GM12878 (cell line): ENCODE measurements at regions not wholly inside any gene's neighbourhood (a gene's known extent, or its start where the extent isn't known, plus 50 kb on each side); places are given as distances from the start of the nearest gene placed in this dataset.

Experiments
- CHD4 ChIP-seq: fragments of 200-600 bp; sonication (generic); IDR thresholded peaks from 2 replicates; pipeline ENCODE4 v1.6.1; 2016; ENCODE audit warnings: mild to moderate bottlenecking
- CREB1 ChIP-seq: IDR thresholded peaks from 2 replicates; pipeline ENCODE4 v1.6.1; 2012; ENCODE audit warnings: low read depth, mild to moderate bottlenecking, inconsistent platforms
- IKZF1 ChIP-seq: fragments of 450-650 bp; conservative IDR thresholded peaks from 2 replicates; pipeline ENCODE4 v1.6.1; 2017; ENCODE audit warnings: antibody characterized with exemption, mild to moderate bottlenecking
- IKZF2 ChIP-seq, 2 experiments: fragments of 450-650 bp; IDR thresholded peaks; 2 replicates each; pipeline ENCODE4 v1.6.1; 2017; ENCODE audit warnings: mild to moderate bottlenecking in 2 of 2, moderate library complexity in 2 of 2
- MEF2B ChIP-seq: fragments of 450-650 bp; IDR thresholded peaks from 2 replicates; pipeline ENCODE4 v1.6.1; 2018; ENCODE audit warnings: mild to moderate bottlenecking, moderate library complexity; ENCODE audit not compliant: partially characterized antibody, poor library complexity, severe bottlenecking
- MYB ChIP-seq: fragments of 150-350 bp; IDR thresholded peaks from 2 replicates; pipeline ENCODE4 v1.6.1; 2014; ENCODE audit warnings: mild to moderate bottlenecking, low read depth, low read length, borderline replicate concordance
- NFYA ChIP-seq: IDR thresholded peaks from 2 replicates; pipeline ENCODE4 v1.6.1; 2011; ENCODE audit warnings: low read depth, mild to moderate bottlenecking, low read length, improper control_type of control experiment, borderline replicate concordance
- PML ChIP-seq: IDR thresholded peaks from 2 replicates; pipeline ENCODE4 v1.6.1; 2012; ENCODE audit warnings: low read length, inconsistent platforms
- POLR2A ChIP-seq: IDR thresholded peaks from 2 replicates; pipeline ENCODE4 v1.6.1; 2011; ENCODE audit warnings: low read depth, mild to moderate bottlenecking, low read length
- POU2F2 ChIP-seq: IDR thresholded peaks from 3 replicates; pipeline ENCODE4 v1.6.1; 2011; ENCODE audit warnings: low read depth, mild to moderate bottlenecking, low read length, borderline replicate concordance
- SIN3A ChIP-seq: IDR thresholded peaks from 2 replicates; pipeline ENCODE4 v1.6.1; 2012; ENCODE audit warnings: low read depth, low read length, improper control_type of control experiment
- SPI1 ChIP-seq: IDR thresholded peaks from 2 replicates; pipeline ENCODE4 v1.6.1; 2011; ENCODE audit warnings: low read depth, mild to moderate bottlenecking, low read length, moderate library complexity, borderline replicate concordance; ENCODE audit not compliant: insufficient read depth
- TBL1XR1 ChIP-seq: IDR thresholded peaks from 2 replicates; pipeline ENCODE4 v1.6.1; 2012; ENCODE audit warnings: low read depth, low read length, improper control_type of control experiment
- ZBTB33 ChIP-seq: fragments of 450-650 bp; IDR thresholded peaks from 2 replicates; pipeline ENCODE4 v1.6.1; 2017; ENCODE audit warnings: mild to moderate bottlenecking
- ZNF384 ChIP-seq: IDR thresholded peaks from 2 replicates; pipeline ENCODE4 v1.6.1; 2012; ENCODE audit warnings: low read depth, mild to moderate bottlenecking, low read length, improper control_type of control experiment, borderline replicate concordance
- TF ChIP-seq, protein P1 (sequence below): fragments of 450-650 bp; IDR thresholded peaks from 2 replicates; pipeline ENCODE4 v1.6.1; 2017; ENCODE audit warnings: borderline replicate concordance
- TF ChIP-seq, protein P2 (sequence below): fragments of 450-650 bp; IDR thresholded peaks from 2 replicates; pipeline ENCODE4 v1.6.1; 2018; ENCODE audit warnings: borderline replicate concordance, mild to moderate bottlenecking; ENCODE audit not compliant: partially characterized antibody
- TF ChIP-seq, protein P3 (sequence below): fragments of 450-650 bp; IDR thresholded peaks from 2 replicates; pipeline ENCODE4 v1.6.1; 2017; ENCODE audit warnings: antibody characterized with exemption, mild to moderate bottlenecking, moderate library complexity

GRCh38 chr5:124056991-124057723 is 545.2 kb downstream of the CSNK1G3 start (continued):
- TF ChIP-seq POU2F2 (no peak; the same call in 2 of the 3 replicates), MYB (no peak), SPI1 (peak; percentile 85), IKZF2 (IDR thresholded peaks at IDR 0.05) (peak; percentile 58 to 61; a peak in 3 of 4 replicates), CHD4 (no peak), CREB1 (no peak), NFYA (no peak), IKZF1 (peak; percentile 79), MEF2B (peak; percentile 37), POLR2A (no peak), ZNF384 (peak; percentile 84), ZBTB33 (no peak), SIN3A (no peak), TBL1XR1 (no peak), PML (no peak)
- TF ChIP-seq, protein P1, sequence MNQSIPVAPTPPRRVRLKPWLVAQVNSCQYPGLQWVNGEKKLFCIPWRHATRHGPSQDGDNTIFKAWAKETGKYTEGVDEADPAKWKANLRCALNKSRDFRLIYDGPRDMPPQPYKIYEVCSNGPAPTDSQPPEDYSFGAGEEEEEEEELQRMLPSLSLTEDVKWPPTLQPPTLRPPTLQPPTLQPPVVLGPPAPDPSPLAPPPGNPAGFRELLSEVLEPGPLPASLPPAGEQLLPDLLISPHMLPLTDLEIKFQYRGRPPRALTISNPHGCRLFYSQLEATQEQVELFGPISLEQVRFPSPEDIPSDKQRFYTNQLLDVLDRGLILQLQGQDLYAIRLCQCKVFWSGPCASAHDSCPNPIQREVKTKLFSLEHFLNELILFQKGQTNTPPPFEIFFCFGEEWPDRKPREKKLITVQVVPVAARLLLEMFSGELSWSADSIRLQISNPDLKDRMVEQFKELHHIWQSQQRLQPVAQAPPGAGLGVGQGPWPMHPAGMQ, result no peak
- TF ChIP-seq, protein P2, sequence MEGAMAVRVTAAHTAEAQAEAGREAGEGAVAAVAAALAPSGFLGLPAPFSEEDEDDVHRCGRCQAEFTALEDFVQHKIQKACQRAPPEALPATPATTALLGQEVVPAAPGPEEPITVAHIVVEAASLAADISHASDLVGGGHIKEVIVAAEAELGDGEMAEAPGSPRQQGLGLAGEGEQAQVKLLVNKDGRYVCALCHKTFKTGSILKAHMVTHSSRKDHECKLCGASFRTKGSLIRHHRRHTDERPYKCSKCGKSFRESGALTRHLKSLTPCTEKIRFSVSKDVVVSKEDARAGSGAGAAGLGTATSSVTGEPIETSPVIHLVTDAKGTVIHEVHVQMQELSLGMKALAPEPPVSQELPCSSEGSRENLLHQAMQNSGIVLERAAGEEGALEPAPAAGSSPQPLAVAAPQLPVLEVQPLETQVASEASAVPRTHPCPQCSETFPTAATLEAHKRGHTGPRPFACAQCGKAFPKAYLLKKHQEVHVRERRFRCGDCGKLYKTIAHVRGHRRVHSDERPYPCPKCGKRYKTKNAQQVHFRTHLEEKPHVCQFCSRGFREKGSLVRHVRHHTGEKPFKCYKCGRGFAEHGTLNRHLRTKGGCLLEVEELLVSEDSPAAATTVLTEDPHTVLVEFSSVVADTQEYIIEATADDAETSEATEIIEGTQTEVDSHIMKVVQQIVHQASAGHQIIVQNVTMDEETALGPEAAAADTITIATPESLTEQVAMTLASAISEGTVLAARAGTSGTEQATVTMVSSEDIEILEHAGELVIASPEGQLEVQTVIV, result no peak
- TF ChIP-seq, protein P3, sequence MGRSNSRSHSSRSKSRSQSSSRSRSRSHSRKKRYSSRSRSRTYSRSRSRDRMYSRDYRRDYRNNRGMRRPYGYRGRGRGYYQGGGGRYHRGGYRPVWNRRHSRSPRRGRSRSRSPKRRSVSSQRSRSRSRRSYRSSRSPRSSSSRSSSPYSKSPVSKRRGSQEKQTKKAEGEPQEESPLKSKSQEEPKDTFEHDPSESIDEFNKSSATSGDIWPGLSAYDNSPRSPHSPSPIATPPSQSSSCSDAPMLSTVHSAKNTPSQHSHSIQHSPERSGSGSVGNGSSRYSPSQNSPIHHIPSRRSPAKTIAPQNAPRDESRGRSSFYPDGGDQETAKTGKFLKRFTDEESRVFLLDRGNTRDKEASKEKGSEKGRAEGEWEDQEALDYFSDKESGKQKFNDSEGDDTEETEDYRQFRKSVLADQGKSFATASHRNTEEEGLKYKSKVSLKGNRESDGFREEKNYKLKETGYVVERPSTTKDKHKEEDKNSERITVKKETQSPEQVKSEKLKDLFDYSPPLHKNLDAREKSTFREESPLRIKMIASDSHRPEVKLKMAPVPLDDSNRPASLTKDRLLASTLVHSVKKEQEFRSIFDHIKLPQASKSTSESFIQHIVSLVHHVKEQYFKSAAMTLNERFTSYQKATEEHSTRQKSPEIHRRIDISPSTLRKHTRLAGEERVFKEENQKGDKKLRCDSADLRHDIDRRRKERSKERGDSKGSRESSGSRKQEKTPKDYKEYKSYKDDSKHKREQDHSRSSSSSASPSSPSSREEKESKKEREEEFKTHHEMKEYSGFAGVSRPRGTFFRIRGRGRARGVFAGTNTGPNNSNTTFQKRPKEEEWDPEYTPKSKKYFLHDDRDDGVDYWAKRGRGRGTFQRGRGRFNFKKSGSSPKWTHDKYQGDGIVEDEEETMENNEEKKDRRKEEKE, result no peak
